GM12878 (cell line): ENCODE measurements at regions not wholly inside any gene's neighbourhood (a gene's known extent, or its start where the extent isn't known, plus 50 kb on each side); places are given as distances from the start of the nearest gene placed in this dataset.

Source experiments
- CBFB ChIP-seq: IDR thresholded peaks from 2 replicates; pipeline ENCODE4 v1.6.1; 2016; ENCODE audit warnings: antibody characterized with exemption, low read depth
- CTCF ChIP-seq, 3 experiments: IDR thresholded peaks in 2 of 3; conservative IDR thresholded peaks in 1 of 3; 2 replicates each; pipeline ENCODE4 v1.5.1; 2011; ENCODE audit warnings: low read depth in 3 of 3, low read length in 3 of 3, mild to moderate bottlenecking in 3 of 3, control low read depth in 2 of 3, moderate library complexity in 2 of 3, inconsistent platforms in 1 of 3, mixed read lengths in 1 of 3; ENCODE audit not compliant: control insufficient read depth in 2 of 3, insufficient read depth in 1 of 3; ENCODE audit errors: extremely low read depth in 1 of 3
- E2F4 ChIP-seq: IDR thresholded peaks from 2 replicates; pipeline ENCODE4 v1.6.1; 2012; ENCODE audit warnings: low read depth, low read length, improper control_type of control experiment
- EP300 ChIP-seq, 2 experiments: fragments of 150-350 bp in 1 of 2; IDR thresholded peaks; 2 replicates each; pipeline ENCODE4 v1.6.1; 2011 to 2012; ENCODE audit warnings: low read depth in 2 of 2, low read length in 2 of 2, borderline replicate concordance in 1 of 2, improper control_type of control experiment in 1 of 2, inconsistent platforms in 1 of 2; ENCODE audit not compliant: control insufficient read depth in 1 of 2
- EZH2 ChIP-seq: IDR thresholded peaks from 2 replicates; pipeline ENCODE4 v1.6.1; 2012; ENCODE audit warnings: low read depth, mild to moderate bottlenecking, control low read depth, inconsistent platforms, low read length, borderline replicate concordance; ENCODE audit not compliant: control insufficient read depth
- JUNB ChIP-seq: IDR thresholded peaks from 2 replicates; pipeline ENCODE4 v1.6.1; 2016; ENCODE audit warnings: antibody characterized with exemption, mild to moderate bottlenecking
- JUND ChIP-seq: IDR thresholded peaks from 2 replicates; pipeline ENCODE4 v1.6.1; 2012; ENCODE audit warnings: low read depth, mild to moderate bottlenecking, low read length, improper control_type of control experiment, moderate library complexity
- MEF2A ChIP-seq: IDR thresholded peaks from 2 replicates; pipeline ENCODE4 v1.6.1; 2011; ENCODE audit warnings: low read depth, mild to moderate bottlenecking, low read length, moderate library complexity; ENCODE audit not compliant: insufficient read depth
- MYC ChIP-seq: IDR thresholded peaks from 2 replicates; pipeline ENCODE4 v1.6.1; 2011; ENCODE audit warnings: mild to moderate bottlenecking, low read length, moderate library complexity, inconsistent platforms; ENCODE audit not compliant: insufficient read depth, insufficient replicate concordance, insufficient read length, severe bottlenecking
- RAD21 ChIP-seq: IDR thresholded peaks from 2 replicates; pipeline ENCODE4 v1.6.1; 2011; ENCODE audit warnings: mild to moderate bottlenecking, low read depth, low read length, moderate library complexity; ENCODE audit not compliant: insufficient read depth
- REST ChIP-seq: IDR thresholded peaks from 2 replicates; pipeline ENCODE4 v1.6.1; 2012; ENCODE audit warnings: mild to moderate bottlenecking, low read depth, low read length
- TAF1 ChIP-seq: IDR thresholded peaks from 2 replicates; pipeline ENCODE4 v1.6.1; 2011; ENCODE audit warnings: mild to moderate bottlenecking, low read depth, low read length, borderline replicate concordance
- ZNF274 ChIP-seq: IDR thresholded peaks from one replicate; pipeline ENCODE4 v1.8.0; 2011; ENCODE audit not compliant: insufficient read length, insufficient read depth
- ZNF592 ChIP-seq: fragments of 450-650 bp; IDR thresholded peaks from 2 replicates; pipeline ENCODE4 v1.6.1; 2017; ENCODE audit warnings: mild to moderate bottlenecking, moderate library complexity

GRCh38 chr9:85162822-85163221 lies 493.3 kb downstream of the NTRK2 start:
- TF ChIP-seq MEF2A = no peak
- no peak for TF ChIP-seq RAD21
- no peak for TF ChIP-seq MYC
- no peak for TF ChIP-seq EP300 (IDR thresholded peaks at IDR 0.05; ENCODE audit: borderline replicate concordance in 1 of 2, control insufficient read depth in 1 of 2, low read depth in 2 of 2, low read length in 2 of 2)
- TF ChIP-seq CTCF (IDR thresholded peaks at IDR 0.05 in 2 of 3, conservative IDR thresholded peaks at IDR 0.05 in 1 of 3; ENCODE audit: control insufficient read depth in 2 of 3, extremely low read depth in 1 of 3, insufficient read depth in 1 of 3, low read depth in 3 of 3, low read length in 3 of 3) = no peak
- no peak for TF ChIP-seq REST
- TF ChIP-seq JUNB = no peak
- TF ChIP-seq EZH2 = no peak
- no peak for TF ChIP-seq JUND
- no peak for TF ChIP-seq E2F4
- no peak for TF ChIP-seq TAF1
- TF ChIP-seq ZNF274 = no peak
- no peak for TF ChIP-seq ZNF592
- no peak for TF ChIP-seq CBFB
